ENCODE measurements at regions not wholly inside any gene's neighbourhood (a gene's known extent, or its start where the extent isn't known, plus 50 kb on each side); places are given as distances from the start of the nearest gene placed in this dataset.

GRCh38 chr14:99052467-99052866, 219.5 kb downstream of the BCL11B start:
- TF ChIP-seq CTCF (conservative IDR thresholded peaks at IDR 0.05 in 1 of 2, IDR thresholded peaks at IDR 0.05 in 1 of 2; ENCODE audit: extremely low read depth in 1 of 2, insufficient read depth in 1 of 2, low read depth in 1 of 2, low read length in 2 of 2) (no peak), EZH2 (IDR thresholded peaks at IDR 0.05; ENCODE audit: borderline replicate concordance, low read length) (no peak)

All from mammary epithelial cell (primary cell).